GM12872 (cell line): ENCODE measurements at regions not wholly inside any gene's neighbourhood (a gene's known extent, or its start where the extent isn't known, plus 50 kb on each side); places are given as distances from the start of the nearest gene placed in this dataset.

Experiments
- CTCF ChIP-seq: IDR thresholded peaks from 3 replicates; pipeline ENCODE4 v1.5.1; 2011; ENCODE audit warnings: low read depth, mild to moderate bottlenecking, low read length, moderate library complexity; ENCODE audit not compliant: insufficient read depth

GRCh38 chr3:8156138-8156537 is 345.5 kb upstream of the LMCD1 start:
- no peak for TF ChIP-seq CTCF

- TF ChIP-seq CTCF, result no peak
Observed at GRCh38 chr3:8156831-8157230, 344.8 kb upstream of the LMCD1 start.

GRCh38 chr3:8157640-8158039 is 344.0 kb upstream of the LMCD1 start:
- no peak for TF ChIP-seq CTCF

GRCh38 chr3:8164145-8164544 is 337.5 kb upstream of the LMCD1 start:
- TF ChIP-seq CTCF, result no peak

GRCh38 chr3:8166014-8166413 is 335.6 kb upstream of the LMCD1 start:
- TF ChIP-seq CTCF, result no peak

GRCh38 chr3:8170971-8171508 is 330.6 kb upstream of the LMCD1 start:
- TF ChIP-seq CTCF, result no peak

- TF ChIP-seq CTCF, result no peak
Observed at GRCh38 chr3:8173892-8174291, 327.7 kb upstream of the LMCD1 start.
